SK-N-SH (cell line): ENCODE measurements at regions not wholly inside any gene's neighbourhood (a gene's known extent, or its start where the extent isn't known, plus 50 kb on each side); places are given as distances from the start of the nearest gene placed in this dataset.

Source experiments
- CTCF ChIA-PET: fragments of 300-600, 350-600 bp; formaldehyde crosslinking; extraction: SDS; loops from one replicate; lab custom pipeline; 2021; lab: Yijun Ruan, JAX
- POLR2A ChIA-PET: fragments of 350-600 bp; sonication (Branson Sonifier 250); formaldehyde crosslinking; extraction: SDS; loops from one replicate; lab custom pipeline; 2020; ENCODE audit warnings: antibody characterized with exemption, inconsistent platforms; lab: Yijun Ruan, JAX
- DNase-seq: peaks from one replicate; pipeline ENCODE4 v3.0.0; 2012
- H2AFZ ChIP-seq: fragments of 200-600 bp; sonication (generic); 2 replicates; pipeline ENCODE4 v1.8.1; 2016; ENCODE audit warnings: antibody characterized with exemption, mild to moderate bottlenecking, low read depth
- H3F3A ChIP-seq: fragments of 200-600 bp; sonication (generic); replicated peaks from 2 replicates; pipeline ENCODE3; 2016; ENCODE audit warnings: antibody characterized with exemption, mild to moderate bottlenecking; ENCODE audit not compliant: insufficient read depth
- H3K27ac ChIP-seq, 2 experiments: fragments of 200-500 bp in 1 of 2; fragments of 200-600 bp in 1 of 2; sonication (Bioruptor generic) in 1 of 2; sonication (generic), shearing (Covaris generic) in 1 of 2; 2 replicates each; pipeline versions ENCODE4 v1.5.1 to v1.6.1; 2014 to 2016; ENCODE audit warnings: low read depth in 2 of 2, inconsistent platforms in 1 of 2, low read length in 1 of 2, mild to moderate bottlenecking in 1 of 2, mixed read lengths in 1 of 2
- H3K27me3 ChIP-seq: fragments of 200-600 bp; sonication (generic), shearing (Covaris generic); 2 replicates; pipeline ENCODE4 v1.6.1; 2016; ENCODE audit warnings: mixed run types; ENCODE audit not compliant: insufficient read depth
- H3K36me3 ChIP-seq, 2 experiments: fragments of 200-500 bp in 1 of 2; fragments of 200-600 bp in 1 of 2; sonication (Bioruptor generic) in 1 of 2; sonication (generic) in 1 of 2; replicated peaks in 1 of 2; 2 replicates each; pipeline versions ENCODE3 to v1.5.1; 2014 to 2016; ENCODE audit warnings: low read length in 1 of 2, mild to moderate bottlenecking in 1 of 2; ENCODE audit not compliant: insufficient read depth in 2 of 2, control insufficient read depth in 1 of 2
- H3K4me1 ChIP-seq, 2 experiments: fragments of 200-500 bp in 1 of 2; fragments of 200-600 bp in 1 of 2; sonication (Bioruptor generic) in 1 of 2; sonication (generic), shearing (Covaris generic) in 1 of 2; 2 replicates each; pipeline versions ENCODE4 v1.5.1 to v1.6.1; 2014 to 2016; ENCODE audit warnings: low read depth in 1 of 2, low read length in 1 of 2, mixed run types in 1 of 2; ENCODE audit not compliant: insufficient read depth in 2 of 2, control insufficient read depth in 1 of 2
- H3K4me2 ChIP-seq: fragments of 200-600 bp; sonication (generic), shearing (Covaris generic); 2 replicates; pipeline ENCODE4 v1.6.1; 2017; ENCODE audit warnings: mixed run types
- H3K4me3 ChIP-seq, 2 experiments: fragments of 200-500 bp in 1 of 2; fragments of 200-600 bp in 1 of 2; sonication (Bioruptor generic) in 1 of 2; sonication (generic), shearing (Covaris generic) in 1 of 2; 2 replicates each; pipeline versions ENCODE4 v1.5.1 to v1.8.1; 2014 to 2016; ENCODE audit warnings: low read depth in 2 of 2, inconsistent platforms in 1 of 2, low read length in 1 of 2, mild to moderate bottlenecking in 1 of 2, mixed read lengths in 1 of 2, moderate library complexity in 1 of 2
- H3K79me2 ChIP-seq: fragments of 200-600 bp; sonication (generic); 2 replicates; pipeline ENCODE4 v1.8.1; 2017; ENCODE audit warnings: mild to moderate bottlenecking; ENCODE audit not compliant: insufficient read depth
- H3K9ac ChIP-seq: fragments of 200-600 bp; sonication (generic); 2 replicates; pipeline ENCODE4 v1.6.1; 2017; ENCODE audit warnings: mixed run types
- H3K9me2 ChIP-seq: fragments of 200-600 bp; sonication (generic); 2 replicates; pipeline ENCODE4 v1.6.1; 2017; ENCODE audit warnings: mixed run types
- H3K9me3 ChIP-seq: fragments of 200-600 bp; sonication (generic); 2 replicates; pipeline ENCODE4 v1.6.1; 2017; ENCODE audit warnings: mixed run types, mild to moderate bottlenecking, moderate library complexity
- H4K20me1 ChIP-seq: fragments of 200-600 bp; sonication (generic); 2 replicates; pipeline ENCODE4 v1.6.1; 2017; ENCODE audit warnings: mild to moderate bottlenecking, mixed run types; ENCODE audit not compliant: insufficient read depth
- CHD2 ChIP-seq: fragments of 150-350 bp; IDR thresholded peaks from 2 replicates; pipeline ENCODE4 v1.6.1; 2018; ENCODE audit warnings: low read length; ENCODE audit not compliant: partially characterized antibody
- CTCF ChIP-seq: fragments of 200-600 bp; sonication (generic); IDR thresholded peaks from 2 replicates; pipeline ENCODE4 v1.6.1; 2017; ENCODE audit warnings: antibody characterized with exemption, mild to moderate bottlenecking, moderate library complexity
- ELF1 ChIP-seq: IDR thresholded peaks from 2 replicates; pipeline ENCODE4 v1.4.0; 2012
- EZH2phosphoT487 ChIP-seq: fragments of 200-600 bp; sonication (generic); IDR thresholded peaks from 2 replicates; pipeline ENCODE4 v1.6.1; 2017; ENCODE audit warnings: low read depth, mixed run types, mild to moderate bottlenecking, antibody characterized with exemption, moderate library complexity, borderline replicate concordance
- GABPA ChIP-seq: IDR thresholded peaks from 2 replicates; pipeline ENCODE4 v1.4.0; 2012; ENCODE audit warnings: low read depth, mild to moderate bottlenecking
- IRF3 ChIP-seq: fragments of 150-350 bp; IDR thresholded peaks from 2 replicates; pipeline ENCODE4 v1.6.1; 2016; ENCODE audit warnings: mild to moderate bottlenecking, low read depth, low read length
- JUND ChIP-seq: IDR thresholded peaks from 2 replicates; pipeline ENCODE4 v1.4.0; 2012
- MEF2A ChIP-seq: IDR thresholded peaks from 2 replicates; pipeline ENCODE4 v1.4.0; 2012; ENCODE audit warnings: low read depth, borderline replicate concordance
- MXI1 ChIP-seq: IDR thresholded peaks from 2 replicates; pipeline ENCODE4 v1.6.1; 2012; ENCODE audit warnings: mild to moderate bottlenecking, low read depth, low read length, improper control_type of control experiment
- RAD21 ChIP-seq: IDR thresholded peaks from 2 replicates; pipeline ENCODE4 v1.6.1; 2012; ENCODE audit warnings: mild to moderate bottlenecking, low read length
- REST ChIP-seq: IDR thresholded peaks from 2 replicates; pipeline ENCODE4 v1.6.1; 2012; ENCODE audit warnings: mild to moderate bottlenecking, low read depth, low read length, moderate library complexity
- RFX5 ChIP-seq: IDR thresholded peaks from 2 replicates; pipeline ENCODE4 v1.6.1; 2012; ENCODE audit warnings: mild to moderate bottlenecking, improper control_type of control experiment, low read length
- RXRA ChIP-seq: IDR thresholded peaks from 2 replicates; pipeline ENCODE4 v1.4.0; 2012; ENCODE audit warnings: low read depth, mild to moderate bottlenecking, borderline replicate concordance
- SIN3A ChIP-seq: IDR thresholded peaks from 2 replicates; pipeline ENCODE4 v1.6.1; 2012; ENCODE audit warnings: low read depth, mild to moderate bottlenecking, low read length, moderate library complexity, borderline replicate concordance
- TAF1 ChIP-seq: IDR thresholded peaks from 2 replicates; pipeline ENCODE4 v1.6.1; 2012; ENCODE audit warnings: low read depth, mild to moderate bottlenecking, low read length, moderate library complexity, borderline replicate concordance
- USF2 ChIP-seq: fragments of 150-350 bp; IDR thresholded peaks from 2 replicates; pipeline ENCODE4 v1.6.1; 2017; ENCODE audit warnings: antibody characterized with exemption, low read length, low read depth, borderline replicate concordance
- YY1 ChIP-seq: IDR thresholded peaks from 2 replicates; pipeline ENCODE4 v1.4.0; 2012; ENCODE audit warnings: low read depth, mild to moderate bottlenecking
- WGBS: methylation state at CpG from one replicate; pipeline ENCODE4 v1.1.6; 2017; ENCODE audit warnings: low lambda C conversion rate; 5-methylcytosine and 5-hydroxymethylcytosine counted together

- WGBS: 41% methylated on average over 4 of the region's 4 CpGs
- Histone ChIP-seq H3K79me2 (no peaks in the 10 kb centered on the region), H3K36me3 (no peaks in the 10 kb centered on the region), H2AFZ (no peak overlapping the region), H3K4me1 (no peaks in the 10 kb centered on the region), H3K9me2 (no peaks in the 10 kb centered on the region), H3K4me3 (no peak overlapping the region), H3F3A (no peaks in the 10 kb centered on the region), H3K4me2 (no peak overlapping the region), H3K27me3 (no peaks in the 10 kb centered on the region), H3K27ac (no peak overlapping the region), H4K20me1 (no peaks in the 10 kb centered on the region), H3K9ac (no peak overlapping the region), H3K9me3 (no peaks in the 10 kb centered on the region)
- no peak for TF ChIP-seq RAD21
- TF ChIP-seq RFX5: no peak
- no peak for TF ChIP-seq SIN3A
- no peak for TF ChIP-seq CTCF
- no peak for TF ChIP-seq GABPA
- no peak for TF ChIP-seq REST
- CTCF ChIA-PET: interaction anchor here (1.0 to 1.2 kb wide), 3 partner anchors 29 to 347 kb away, joined by 3 to 5 read pairs (median 4); no protein-coding TSS in a partner anchor
- no peak for DNase-seq
- POLR2A ChIA-PET: interaction anchor here (1.0 kb wide), 1 partner anchor 9 kb away, joined by 3 read pairs; no protein-coding TSS in a partner anchor
Measured at GRCh38 chr18:46311491-46311890, 207.3 kb downstream of the HAUS1 start.

GRCh38 chr18:46312221-46312620 is 208.0 kb downstream of the HAUS1 start:
- Histone ChIP-seq H3K79me2 (no peaks in the 10 kb centered on the region), H3K4me2 (no peak overlapping the region), H3K9ac (no peak overlapping the region), H4K20me1 (no peaks in the 10 kb centered on the region), H3F3A (no peaks in the 10 kb centered on the region), H3K9me2 (no peaks in the 10 kb centered on the region), H3K27ac (no peak overlapping the region), H3K4me1 (no peaks in the 10 kb centered on the region), H3K9me3 (no peaks in the 10 kb centered on the region), H2AFZ (no peak overlapping the region), H3K36me3 (no peaks in the 10 kb centered on the region), H3K4me3 (no peak overlapping the region), H3K27me3 (no peaks in the 10 kb centered on the region)
- ChIA-PET POLR2A (no interaction called here), CTCF (no interaction called here)
- 57% methylated on average over 6 of the region's 6 CpGs for WGBS
- DNase-seq: no peak
- TF ChIP-seq IRF3: no peak
- TF ChIP-seq CHD2: no peak
- TF ChIP-seq EZH2phosphoT487: no peak
- TF ChIP-seq MEF2A: no peak
- TF ChIP-seq RXRA: no peak
- TF ChIP-seq JUND: no peak
- TF ChIP-seq MXI1: no peak
- no peak for TF ChIP-seq YY1
- TF ChIP-seq CTCF: no peak
- no peak for TF ChIP-seq USF2
- no peak for TF ChIP-seq ELF1
- TF ChIP-seq GABPA: no peak
- TF ChIP-seq TAF1: no peak
